ENCODE measurements at regions not wholly inside any gene's neighbourhood (a gene's known extent, or its start where the extent isn't known, plus 50 kb on each side); places are given as distances from the start of the nearest gene placed in this dataset.

GRCh38 chr1:73821520-73821919 lies 376.5 kb downstream of the LRRIQ3 start:
- TF ChIP-seq POLR2A (IDR thresholded peaks at IDR 0.05; ENCODE audit: low read depth, low read length), result no peak
- TF ChIP-seq SPI1 (IDR thresholded peaks at IDR 0.05; ENCODE audit: low read depth, low read length), result no peak
- TF ChIP-seq TAF1 (IDR thresholded peaks at IDR 0.05; ENCODE audit: low read depth, low read length), result no peak
